ENCODE measurements at regions not wholly inside any gene's neighbourhood (a gene's known extent, or its start where the extent isn't known, plus 50 kb on each side); places are given as distances from the start of the nearest gene placed in this dataset.

GRCh38 chr4:33272722-33273121 lies 2552.6 kb downstream of the PCDH7 start:
- DNase-seq, result no peak

DNA sequence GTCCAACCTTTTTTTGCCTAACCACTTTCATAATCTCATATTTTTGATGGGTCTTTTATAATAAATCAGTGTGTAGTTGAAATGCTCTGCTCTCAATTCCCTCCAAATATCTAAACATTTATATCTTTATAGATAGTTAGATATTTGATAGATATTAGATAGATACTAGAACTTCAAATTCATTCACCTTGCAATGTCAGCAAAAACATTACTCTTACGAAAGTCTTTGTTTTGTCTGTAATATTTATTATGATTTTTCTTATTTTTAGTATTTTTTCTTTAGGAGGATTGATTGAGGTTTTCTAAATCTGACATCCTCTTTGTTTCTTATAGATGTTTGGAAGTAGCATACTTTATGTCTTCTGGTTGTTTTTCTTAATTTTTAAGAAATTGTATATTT lies 2563.6 kb downstream of the PCDH7 start:
- DNase-seq, result no peak

GRCh38 chr4:33296876-33297455 lies 2576.8 kb downstream of the PCDH7 start:
- DNase-seq, result no peak

DNA sequence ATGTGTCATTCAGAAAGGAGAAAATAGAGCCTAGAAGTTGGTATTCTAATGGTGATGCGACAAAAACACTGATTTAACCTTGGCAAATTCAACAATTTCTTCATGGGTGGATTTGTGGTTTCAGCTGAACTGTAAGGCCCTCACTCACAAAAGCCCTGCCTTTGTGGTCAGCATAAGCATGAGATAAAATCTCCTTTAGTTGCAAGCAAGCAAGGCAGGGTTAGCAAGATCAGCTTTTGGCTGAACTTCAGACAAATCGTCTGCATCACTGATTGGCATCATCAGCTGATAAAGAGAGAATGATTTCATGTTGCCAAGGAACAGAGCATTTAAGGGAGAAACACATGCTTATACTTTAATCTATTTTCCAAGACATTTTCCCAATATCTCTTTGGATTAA lies 2582.2 kb downstream of the PCDH7 start:
- DNase-seq, result no peak

DNA sequence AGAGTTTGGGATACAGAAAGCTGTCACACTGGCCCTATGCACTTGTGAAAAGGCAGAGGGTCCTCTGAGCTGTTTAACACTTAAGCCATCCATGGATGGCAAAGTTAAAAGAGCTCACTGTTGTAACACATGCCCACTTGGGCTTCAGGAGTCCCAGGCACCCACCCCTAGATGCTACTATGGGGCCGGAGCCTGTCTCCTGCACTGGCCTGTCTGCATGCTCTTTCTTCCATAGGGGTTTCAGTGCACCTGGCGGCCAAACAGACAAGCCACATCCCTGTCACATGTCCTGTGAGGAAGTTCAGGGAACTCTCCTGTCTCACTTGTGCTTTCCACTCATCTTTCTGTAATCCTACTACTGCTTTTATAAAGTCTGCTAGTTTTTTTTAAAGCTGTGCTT lies 2586.0 kb downstream of the PCDH7 start:
- DNase-seq, result no peak

DNA sequence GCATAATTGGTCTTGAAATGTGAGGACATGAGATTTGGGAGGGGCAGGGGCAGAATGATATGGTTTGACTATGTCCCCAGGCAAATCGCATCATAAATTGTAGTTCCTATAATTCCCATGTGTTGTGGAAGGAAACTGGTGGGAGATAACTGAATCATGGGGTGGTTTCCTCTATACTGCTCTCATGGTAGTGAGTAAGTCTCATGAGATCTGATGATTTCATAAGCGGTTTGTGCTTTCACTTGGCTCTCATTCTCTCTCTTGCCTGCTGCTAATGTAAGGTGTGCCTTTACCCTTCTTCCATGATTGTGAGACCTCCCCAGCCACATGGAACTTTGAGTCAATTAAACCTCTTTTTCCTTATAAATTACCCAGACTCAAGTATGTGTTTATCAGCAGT lies 2595.9 kb downstream of the PCDH7 start:
- DNase-seq, result no peak

DNA sequence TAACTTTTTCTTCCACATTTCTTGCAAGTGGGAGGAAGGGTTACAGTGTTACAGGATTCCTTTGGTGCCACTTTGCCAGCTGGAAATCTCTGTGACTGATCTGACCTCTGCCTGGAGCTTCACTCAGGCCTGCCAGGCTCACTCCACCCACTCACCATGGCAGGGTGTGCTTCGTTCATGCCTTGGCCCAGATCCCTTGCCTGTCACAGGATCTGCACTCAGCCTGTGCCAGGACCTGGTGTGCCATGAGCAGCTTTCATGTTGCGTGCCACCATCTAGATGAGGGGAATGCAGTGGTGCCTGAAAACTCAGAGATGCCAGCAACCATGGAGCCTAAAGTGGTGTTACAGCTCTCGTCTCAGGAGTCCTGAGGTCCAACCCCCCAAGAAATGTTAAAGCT lies 2596.4 kb downstream of the PCDH7 start:
- no peak for DNase-seq

- no peak for DNase-seq
These were observed 2603.2 kb downstream of the PCDH7 start for GRCh38 chr4:33323393-33323792.

DNA sequence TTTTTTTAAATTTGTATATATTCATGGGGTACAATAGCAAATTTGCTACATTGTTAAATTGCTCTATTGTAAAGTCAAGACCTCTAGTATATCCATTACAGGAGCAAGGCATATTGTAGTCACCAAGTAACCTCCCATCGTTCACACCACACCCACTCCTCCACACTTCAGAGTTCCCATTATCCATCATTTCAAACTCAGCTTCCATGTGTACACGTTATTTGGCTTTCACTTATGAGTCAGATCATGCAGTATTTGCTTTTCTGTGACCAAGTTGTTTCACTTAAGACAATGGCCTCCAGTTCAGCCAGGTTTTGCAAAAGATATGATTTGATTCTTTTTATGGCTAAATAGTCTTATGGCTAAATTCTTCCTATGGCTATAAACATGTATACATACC lies 2614.2 kb downstream of the PCDH7 start:
- no peak for DNase-seq

- no peak for DNase-seq
These were observed 2619.6 kb downstream of the PCDH7 start for GRCh38 chr4:33339762-33340161.

DNA sequence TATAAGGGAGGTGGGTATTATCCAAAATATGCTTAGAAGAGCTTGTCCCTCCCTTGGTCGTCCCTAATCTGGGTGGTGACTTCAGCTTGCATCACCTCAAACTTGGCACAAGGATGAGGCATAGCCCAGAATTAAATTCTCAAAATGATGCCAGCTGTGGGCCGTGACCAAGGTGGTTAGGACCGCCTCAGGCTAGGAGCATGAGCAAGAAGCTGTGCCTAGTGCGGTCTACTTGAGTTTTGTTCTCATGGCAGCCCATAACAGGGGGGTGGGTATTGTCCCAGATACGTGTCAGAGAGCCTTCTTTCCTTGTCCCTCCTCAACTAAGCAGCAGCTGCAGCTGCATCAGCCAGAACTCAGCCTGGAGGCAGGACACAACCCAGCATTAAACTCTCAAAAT lies 2620.0 kb downstream of the PCDH7 start:
- no peak for DNase-seq

DNA sequence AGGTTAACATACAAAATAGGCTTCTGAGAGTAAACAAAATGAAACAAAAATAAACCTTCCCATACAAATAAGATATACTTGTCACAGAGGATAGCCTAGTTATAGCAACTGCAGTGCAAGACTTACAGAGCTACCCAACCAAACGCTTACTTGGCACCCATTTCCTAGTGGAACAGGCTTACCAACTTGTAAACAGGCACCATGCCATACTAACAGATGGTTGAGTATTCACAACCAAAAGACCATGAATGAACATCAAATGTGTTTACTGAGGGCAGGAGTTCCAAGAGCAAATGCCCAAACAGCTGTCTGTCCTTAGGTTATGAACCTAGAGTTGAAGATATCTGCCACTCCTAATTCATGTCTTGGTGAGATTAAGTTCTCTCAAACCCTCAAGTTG lies 2629.2 kb downstream of the PCDH7 start:
- DNase-seq, result no peak

GRCh38 chr4:33357121-33357520 lies 2637.0 kb downstream of the PCDH7 start:
- DNase-seq, result no peak

GRCh38 chr4:33369446-33369845 lies 2649.3 kb downstream of the PCDH7 start:
- no peak for DNase-seq

DNA sequence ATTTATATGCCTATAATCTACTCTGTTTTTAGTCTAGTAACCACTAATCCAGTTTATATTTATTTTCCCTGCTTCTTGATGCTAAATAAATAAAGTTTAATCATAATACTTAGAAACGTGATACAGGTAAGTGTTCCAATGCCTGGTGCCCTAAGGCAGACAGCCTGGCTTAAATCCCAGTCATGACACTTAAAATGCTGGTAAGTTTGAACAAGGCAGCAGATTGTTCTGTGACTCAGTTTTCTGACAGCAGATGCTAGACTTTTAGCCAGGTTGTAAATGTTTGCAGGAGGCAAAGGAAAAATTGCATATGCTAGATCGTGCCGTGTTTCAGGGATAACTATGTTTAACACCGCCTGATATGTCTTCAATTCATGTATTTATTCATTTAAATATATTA lies 2661.6 kb downstream of the PCDH7 start:
- DNase-seq, result no peak

DNA sequence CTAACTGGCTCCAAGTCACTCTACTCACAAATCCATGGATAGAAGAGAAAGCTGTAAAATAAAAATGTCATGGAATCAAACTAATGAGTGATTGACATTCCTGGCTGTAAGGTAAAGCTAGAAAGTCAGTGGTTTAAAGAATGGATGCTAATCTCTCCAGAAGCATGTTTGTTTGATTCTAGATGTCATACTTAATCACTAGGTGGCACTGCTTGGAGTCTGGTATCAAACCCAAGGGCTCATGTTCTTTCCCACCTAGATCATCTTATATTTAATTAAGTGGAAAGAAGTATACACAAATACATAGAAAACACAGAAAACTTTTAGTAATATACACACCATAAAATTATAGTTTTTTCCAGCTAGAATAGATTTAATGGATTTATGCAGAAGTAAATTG lies 2666.6 kb downstream of the PCDH7 start:
- DNase-seq, result no peak

GRCh38 chr4:33390976-33391375 lies 2670.8 kb downstream of the PCDH7 start:
- DNase-seq, result no peak

DNA sequence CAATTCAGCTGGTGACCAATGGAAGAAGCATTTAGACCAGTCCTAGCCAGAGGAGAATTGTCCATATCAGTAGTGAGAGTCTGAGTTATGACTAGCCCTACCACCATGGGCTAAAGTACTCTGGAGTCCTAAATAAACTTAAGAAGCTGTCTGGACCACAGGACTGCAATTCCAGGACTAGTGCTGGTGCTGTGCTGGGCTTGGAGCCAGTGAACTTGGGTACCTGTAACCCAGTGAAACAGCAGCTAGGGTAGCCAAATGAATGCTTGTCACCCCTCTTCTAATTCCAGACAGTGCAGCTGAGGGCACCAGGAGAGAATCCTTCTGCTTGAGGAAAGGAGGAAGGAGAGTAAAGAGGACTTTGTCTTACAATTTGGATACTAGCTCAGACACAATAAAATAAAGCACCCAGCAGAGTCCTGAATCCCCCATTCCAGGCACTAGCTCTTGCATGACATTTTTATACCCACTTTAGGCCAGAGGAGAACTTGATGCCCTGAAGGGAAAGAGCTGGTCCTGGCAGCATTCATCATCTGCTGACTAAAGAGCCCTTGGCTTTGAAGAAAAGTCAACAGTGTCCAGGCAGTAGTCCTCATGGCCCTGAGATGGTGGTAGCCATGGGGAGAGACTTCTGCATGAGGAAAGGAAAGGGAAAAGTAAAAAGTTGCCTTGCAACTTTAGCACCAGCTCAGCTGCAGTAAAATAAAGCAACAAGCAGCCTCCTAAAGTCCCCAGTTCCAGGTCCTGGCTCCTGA lies 2675.7 kb downstream of the PCDH7 start:
- no peak for DNase-seq

DNA sequence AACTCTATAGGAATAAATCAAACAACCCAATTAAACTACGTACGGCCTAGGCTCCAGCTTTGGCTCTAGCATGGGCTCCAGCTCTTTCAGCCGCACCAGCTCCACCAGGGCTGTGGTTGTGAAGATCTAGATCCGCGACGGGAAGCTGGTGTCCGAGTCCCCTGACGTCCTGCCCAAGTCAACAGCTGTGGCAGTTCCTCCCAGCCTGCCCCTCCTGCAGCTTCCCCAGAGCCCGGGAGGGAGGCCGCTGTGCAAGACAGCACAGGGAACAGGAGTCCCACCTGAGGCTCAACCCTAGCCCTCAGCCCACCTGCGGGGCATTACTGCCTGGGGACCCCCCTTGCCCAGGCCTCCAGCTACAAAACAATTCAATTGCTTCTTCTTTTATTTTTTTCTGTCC lies 2680.3 kb downstream of the PCDH7 start:
- DNase-seq, result no peak

DNA sequence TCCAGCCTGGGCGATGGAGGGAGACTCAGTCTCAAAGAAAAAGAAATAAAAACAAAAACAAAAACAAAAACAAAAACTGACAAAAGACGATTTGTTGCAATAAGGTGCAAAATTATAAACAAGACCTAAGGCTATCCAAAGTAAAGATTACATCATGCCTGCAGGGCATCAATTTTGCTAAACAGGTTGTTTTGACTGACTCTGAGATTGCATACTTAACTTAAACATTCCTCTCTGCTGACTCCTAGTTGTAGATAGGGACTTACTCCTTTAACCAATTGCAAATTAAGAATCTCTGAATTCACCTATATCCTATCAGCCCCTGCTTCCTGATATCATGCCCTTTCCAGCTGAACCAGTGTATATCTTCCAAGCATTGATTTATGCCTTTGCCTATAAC lies 2687.3 kb downstream of the PCDH7 start:
- no peak for DNase-seq

DNA sequence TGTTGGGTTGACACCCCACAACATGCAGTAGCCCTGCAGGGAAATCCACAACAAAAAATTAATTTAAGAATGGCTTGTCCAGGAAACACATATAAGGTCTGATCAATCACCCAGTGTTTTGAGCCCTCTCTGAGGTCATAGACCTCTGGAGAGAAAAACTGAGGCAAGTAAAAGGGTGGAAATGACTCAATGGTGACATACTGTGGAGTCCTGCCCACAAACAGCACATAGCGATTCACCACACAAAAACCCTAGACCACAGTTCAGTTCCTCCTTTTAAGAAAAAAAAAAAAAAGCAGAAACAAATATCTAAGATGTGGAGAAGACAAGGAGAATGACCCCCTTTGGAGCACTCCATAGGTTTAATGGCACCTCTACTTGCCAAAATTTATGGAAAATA lies 2691.0 kb downstream of the PCDH7 start:
- no peak for DNase-seq

- no peak for DNase-seq
These were observed 2701.7 kb downstream of the PCDH7 start for GRCh38 chr4:33421887-33422286.

- DNase-seq, result no peak
These were observed 2702.5 kb downstream of the PCDH7 start for GRCh38 chr4:33422656-33423055.

DNA sequence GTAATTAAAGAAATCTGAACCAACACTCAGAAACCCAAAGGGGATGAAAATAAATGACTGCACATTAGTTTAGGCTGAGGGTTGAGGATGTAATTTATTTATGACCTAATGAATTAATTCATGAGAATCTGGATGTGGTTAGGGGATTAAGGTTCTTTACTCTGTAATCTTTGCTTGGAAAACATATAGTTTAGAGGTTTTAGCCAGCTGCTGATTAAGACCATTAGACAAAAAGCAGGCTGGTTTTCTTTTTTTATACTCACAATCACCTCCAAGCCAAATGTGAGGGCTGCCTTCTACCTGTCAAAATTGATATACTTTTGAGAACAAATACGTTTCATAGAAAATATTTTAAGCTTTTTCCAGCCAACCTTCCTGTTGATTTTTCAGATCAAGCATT lies 2705.8 kb downstream of the PCDH7 start:
- no peak for DNase-seq

DNA sequence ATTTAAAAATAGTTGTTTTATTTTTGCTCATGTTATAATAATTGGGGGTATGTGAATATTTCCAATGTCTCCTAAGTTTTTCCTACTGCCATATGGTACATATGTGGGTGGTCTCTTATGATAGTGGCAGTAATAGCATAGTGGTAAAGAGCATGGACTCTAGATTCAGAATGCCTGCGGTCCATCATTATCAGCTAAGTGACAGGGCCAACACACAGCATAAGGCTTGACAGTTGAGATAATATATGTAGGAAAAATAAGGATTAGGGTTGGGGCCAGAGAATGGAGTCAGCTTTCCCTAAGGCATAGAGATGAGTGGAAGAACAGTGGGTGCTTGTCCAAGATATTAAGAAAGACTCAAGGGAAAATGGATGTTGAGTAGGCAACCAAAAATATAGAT lies 2707.5 kb downstream of the PCDH7 start:
- DNase-seq, result no peak
